Daoy (cell line): ENCODE measurements at regions not wholly inside any gene's neighbourhood (a gene's known extent, or its start where the extent isn't known, plus 50 kb on each side); places are given as distances from the start of the nearest gene placed in this dataset.
"Not testable (repeated sequence)": the region's sequence is repeated elsewhere in the genome, so short reads cannot be mapped to it uniquely, and the experiment has no call there.

ENCODE experiments used
- DNase-seq: peaks from one replicate; pipeline ENCODE4 v3.0.0-alpha.2; 2015; ENCODE audit warnings: low read depth

DNA sequence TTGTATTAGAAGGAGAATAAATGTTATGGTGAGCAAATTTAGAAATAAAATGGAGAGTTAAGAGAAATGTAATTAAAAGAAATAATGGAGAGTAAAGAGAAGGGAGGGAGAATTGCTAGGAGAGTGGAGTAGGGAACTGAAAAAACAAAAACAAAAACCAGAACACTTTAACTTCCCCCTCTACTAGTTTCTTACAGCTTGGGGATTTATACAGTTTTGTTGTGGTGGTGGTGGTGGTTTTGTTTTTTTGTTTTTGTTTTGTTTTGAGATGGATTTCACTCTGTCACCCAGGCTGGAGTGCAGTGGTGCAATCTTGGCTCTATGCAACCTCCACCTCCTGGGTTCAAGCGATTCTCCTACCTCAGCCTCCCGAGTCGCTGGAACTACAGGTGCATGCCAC, 322.4 kb downstream of the TMEM167A start:
- DNase-seq = no peak

GRCh38 chr5:82754036-82754746, 323.0 kb downstream of the TMEM167A start:
- no peak for DNase-seq

DNA sequence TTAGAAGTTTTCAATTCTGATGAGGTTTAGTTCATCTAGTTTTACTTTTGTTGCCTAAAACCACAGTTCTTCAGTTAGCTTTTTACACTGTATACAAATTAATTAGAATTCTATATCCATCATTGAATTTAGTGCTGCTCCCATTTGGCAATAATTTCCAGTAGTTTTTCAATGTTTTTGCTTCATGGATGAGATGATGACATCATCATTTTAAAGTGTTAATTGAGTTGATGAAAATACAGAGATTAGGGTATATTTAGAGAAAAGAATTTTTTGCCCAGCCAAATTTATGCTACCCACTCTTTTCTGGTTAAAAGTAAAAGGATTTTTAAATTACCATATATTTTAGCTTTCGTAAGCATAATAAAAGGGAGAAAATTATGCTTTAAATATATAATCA, 323.8 kb downstream of the TMEM167A start:
- DNase-seq = no peak

DNA sequence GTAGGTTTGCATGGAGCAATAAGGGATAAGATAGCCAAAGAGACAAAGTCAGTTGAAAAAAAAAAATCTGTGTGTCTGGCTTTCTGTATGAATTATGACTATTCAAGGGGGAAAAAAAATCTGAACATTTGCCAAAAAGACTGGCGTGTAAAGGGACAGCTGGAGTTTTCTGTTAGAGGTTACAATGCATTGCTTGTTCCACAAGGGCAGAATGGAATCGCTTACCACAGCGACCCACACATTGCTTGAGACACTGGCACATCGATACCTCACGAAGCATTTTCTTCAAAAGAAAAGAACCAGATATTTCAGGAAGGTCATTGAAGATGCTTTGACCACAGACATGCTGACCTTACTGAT, 327.8 kb downstream of the TMEM167A start:
- peak; percentile 20 for DNase-seq

DNA sequence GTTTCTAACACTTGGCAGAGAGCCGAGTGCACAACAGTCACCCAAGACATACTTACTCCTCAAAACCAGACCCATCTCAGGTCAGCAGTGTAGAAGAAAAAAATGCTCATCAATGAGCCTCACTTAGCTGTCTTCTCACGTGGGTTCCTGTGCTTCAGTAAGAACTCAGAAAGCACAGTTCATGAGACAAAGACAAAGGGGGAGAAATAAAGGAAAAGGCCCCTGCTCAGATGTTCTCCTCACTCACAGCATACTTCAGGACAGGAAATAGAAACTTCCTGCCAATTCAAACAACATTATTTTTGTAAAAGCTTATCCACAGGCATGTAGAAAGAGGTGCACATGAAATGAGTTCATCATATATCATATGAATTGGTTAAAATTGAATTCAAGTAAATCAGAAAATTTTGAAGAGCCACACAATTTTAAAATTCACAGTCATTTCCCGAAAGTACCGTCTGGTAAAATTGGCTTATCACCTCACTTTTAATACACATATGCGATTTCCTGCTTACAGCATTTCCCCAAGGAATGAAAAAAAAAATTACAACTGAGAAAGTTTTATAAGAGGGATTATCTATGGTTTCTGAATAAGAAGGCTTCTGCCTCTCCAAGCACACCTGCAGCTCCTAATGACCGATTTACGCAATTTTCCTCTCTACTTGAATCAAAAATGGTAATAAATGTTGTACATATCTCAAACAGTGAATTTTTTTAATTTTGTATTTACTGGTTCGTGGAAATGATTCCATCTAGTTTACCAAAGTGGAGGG, 328.3 kb downstream of the TMEM167A start:
- DNase-seq = no peak

- no peak for DNase-seq
Measured at GRCh38 chr5:82747986-82748385, 329.2 kb downstream of the TMEM167A start.

GRCh38 chr5:82745016-82745415, 332.2 kb downstream of the TMEM167A start:
- DNase-seq = no peak

GRCh38 chr5:82738681-82739269, 338.4 kb downstream of the TMEM167A start:
- no peak for DNase-seq

- DNase-seq = peak; percentile 40
Measured at GRCh38 chr5:82735160-82735789, 341.9 kb downstream of the TMEM167A start.

GRCh38 chr5:82734347-82734746, 342.8 kb downstream of the TMEM167A start:
- DNase-seq = no peak

GRCh38 chr5:82730913-82731312, 346.3 kb downstream of the TMEM167A start:
- DNase-seq = no peak

DNA sequence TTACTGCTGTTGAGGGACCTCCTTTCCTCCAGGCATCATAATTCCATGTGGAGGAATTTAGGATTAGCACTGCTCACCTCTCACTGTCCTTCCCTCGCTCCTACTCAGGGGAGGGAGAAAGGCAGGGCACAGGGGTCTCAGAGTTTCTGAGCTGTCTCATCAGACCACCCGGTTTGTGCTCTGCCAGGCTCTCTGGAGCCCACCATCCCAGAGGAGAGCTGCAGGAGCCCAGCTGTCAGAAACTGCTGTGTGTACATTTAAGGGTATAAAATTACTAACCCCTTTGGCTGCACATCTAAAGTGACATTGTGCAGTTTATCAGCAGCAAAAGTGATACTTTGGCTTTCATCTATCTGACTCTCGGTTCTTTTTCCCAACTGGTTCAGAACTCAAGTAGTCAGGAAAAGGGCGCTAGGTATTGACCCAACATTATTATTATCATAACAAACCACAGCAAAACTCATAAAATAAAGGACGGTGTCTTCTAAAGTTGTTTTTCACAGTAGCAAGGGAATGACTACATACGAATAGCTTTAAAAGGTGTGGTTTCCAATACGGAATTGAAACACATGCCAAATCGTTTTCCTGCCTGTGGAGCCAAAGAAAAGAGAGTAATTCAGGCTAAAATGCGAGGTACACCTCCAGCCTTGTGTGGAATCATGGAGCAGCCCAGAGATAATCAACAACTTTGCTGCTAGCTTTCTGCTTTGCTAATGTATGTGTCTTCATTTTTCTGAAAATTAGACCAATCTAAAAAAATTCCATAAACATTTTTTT, 348.1 kb downstream of the TMEM167A start:
- no peak for DNase-seq

DNA sequence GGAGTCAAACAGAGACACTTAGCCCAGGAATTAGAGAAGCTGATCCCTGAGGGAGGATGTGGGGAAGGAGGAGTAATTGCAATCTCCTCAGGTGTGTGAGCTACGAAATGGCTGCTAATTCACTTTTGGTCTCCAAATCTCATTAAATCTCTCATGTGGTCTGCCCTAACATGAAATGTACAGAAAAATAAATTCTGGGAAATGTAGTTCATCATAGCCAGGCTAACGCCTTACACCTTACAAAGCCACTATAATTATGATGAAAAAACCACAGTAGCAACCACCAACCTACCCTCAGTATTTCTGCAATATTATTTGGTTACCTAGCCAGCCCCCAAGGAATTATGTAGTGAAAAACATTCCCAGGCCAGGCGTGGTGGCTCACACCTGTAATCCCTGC, 354.0 kb downstream of the TMEM167A start:
- no peak for DNase-seq

GRCh38 chr5:82721087-82721410, 356.1 kb downstream of the TMEM167A start:
- no peak for DNase-seq

- DNase-seq = peak; percentile 8
Measured at GRCh38 chr5:82720213-82721086, 356.7 kb downstream of the TMEM167A start.

- DNase-seq = peak; percentile 37
Measured at GRCh38 chr5:82719368-82719767, 357.8 kb downstream of the TMEM167A start.

GRCh38 chr5:82717738-82718137, 359.5 kb downstream of the TMEM167A start:
- DNase-seq = no peak

DNA sequence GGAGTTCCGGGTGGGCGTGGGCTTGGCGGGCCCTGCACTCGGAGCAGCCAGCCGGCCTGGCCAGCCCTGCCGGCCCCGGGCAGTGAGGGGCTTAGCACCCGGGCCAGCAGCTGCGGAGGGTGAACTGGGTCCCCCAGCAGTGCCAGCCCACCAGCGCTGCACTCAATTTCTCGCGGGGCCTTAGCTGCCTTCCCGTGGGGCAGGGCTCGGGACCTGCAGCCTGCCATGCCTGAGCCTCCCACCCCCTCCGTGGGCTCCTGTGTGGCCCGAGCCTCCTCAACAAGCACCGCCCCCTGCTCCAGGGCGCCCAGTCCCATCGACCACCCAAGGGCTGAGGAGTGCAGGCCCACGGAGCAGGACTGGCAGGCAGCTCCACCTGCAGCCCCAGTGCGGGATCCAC, 362.5 kb downstream of the TMEM167A start:
- not testable (repeated sequence) for DNase-seq

- no peak for DNase-seq
Measured at GRCh38 chr5:82713811-82714210, 363.4 kb downstream of the TMEM167A start.

GRCh38 chr5:82707741-82708140, 369.5 kb downstream of the TMEM167A start:
- DNase-seq = peak; percentile 32

- DNase-seq = no peak
Measured at GRCh38 chr5:82704381-82704780, 372.8 kb downstream of the TMEM167A start.
